Liver (tissue), 3 donors: ENCODE measurements at regions not wholly inside any gene's neighbourhood (a gene's known extent, or its start where the extent isn't known, plus 50 kb on each side); places are given as distances from the start of the nearest gene placed in this dataset.

Source experiments
- GABPA ChIP-seq, 2 donors: IDR thresholded peaks in 1 of 2; conservative IDR thresholded peaks in 1 of 2; 2 replicates each; pipeline ENCODE4 v1.6.1; 2016; ENCODE audit warnings: antibody characterized with exemption in 2 of 2, mild to moderate bottlenecking in 1 of 2, moderate library complexity in 1 of 2
- JUND ChIP-seq, 2 donors: IDR thresholded peaks; 2 replicates each; pipeline ENCODE4 v1.6.1; 2016; ENCODE audit warnings: antibody characterized with exemption in 2 of 2
- MAX ChIP-seq: IDR thresholded peaks from 2 replicates; pipeline ENCODE4 v1.6.1; 2016; ENCODE audit warnings: antibody characterized with exemption
- YY1 ChIP-seq: IDR thresholded peaks from 2 replicates; pipeline ENCODE4 v1.6.1; 2016; ENCODE audit warnings: antibody characterized with exemption, mild to moderate bottlenecking
- TF ChIP-seq, protein P1 (sequence below): IDR thresholded peaks from 2 replicates; pipeline ENCODE4 v1.6.1; 2016; ENCODE audit warnings: antibody characterized with exemption, mild to moderate bottlenecking
- TF ChIP-seq, protein P2 (sequence below): fragments of 150-350 bp; IDR thresholded peaks from 2 replicates; pipeline ENCODE4 v1.5.1; 2017; ENCODE audit warnings: improper control_type of control experiment, low read depth, low read length; ENCODE audit not compliant: missing input control
- TF ChIP-seq, protein P3 (sequence below): IDR thresholded peaks from 2 replicates; pipeline ENCODE4 v1.6.1; 2016; ENCODE audit warnings: antibody characterized with exemption
- donor health status: healthy.
- donor health status: healthy.

DNA sequence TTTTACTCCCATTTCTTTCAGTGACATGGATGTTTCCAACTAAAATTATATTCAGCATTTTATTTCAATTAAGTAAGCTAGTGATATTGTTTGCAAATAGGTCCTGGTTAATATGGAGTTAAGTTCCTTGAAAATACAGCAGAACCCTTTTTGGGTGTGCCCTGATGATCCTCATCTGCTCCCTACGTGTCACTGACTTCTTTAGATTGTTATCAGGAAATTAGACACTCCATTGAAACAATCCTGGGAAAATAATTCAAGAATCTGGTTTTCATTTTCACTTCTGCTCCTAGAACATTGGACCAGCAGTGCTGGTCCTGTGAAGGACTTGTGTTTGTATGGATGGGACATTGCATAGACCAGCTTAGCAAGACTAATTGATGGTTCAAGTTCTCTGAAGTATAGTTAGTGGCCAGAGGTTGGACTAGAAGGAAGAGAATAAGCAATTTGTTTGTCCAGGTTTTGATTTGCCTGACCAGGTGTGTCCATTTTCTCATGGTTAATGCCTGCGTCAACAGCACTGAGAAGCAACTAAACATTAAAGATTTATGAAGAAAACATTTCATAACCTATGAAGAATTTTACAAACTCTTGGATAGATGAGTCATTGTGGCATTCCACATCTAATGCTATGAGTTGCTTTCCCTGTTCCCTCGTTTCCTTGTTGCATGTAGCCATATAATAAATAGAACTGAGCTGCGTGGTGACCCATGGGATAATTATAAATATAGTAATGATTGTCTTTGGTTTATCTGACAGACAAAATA is 95.8 kb downstream of the ZPLD1 start:
- TF ChIP-seq GABPA (IDR thresholded peaks at IDR 0.05 in 1 of 2, conservative IDR thresholded peaks at IDR 0.05 in 1 of 2): no peak
- TF ChIP-seq MAX: no peak
- TF ChIP-seq, protein P1, sequence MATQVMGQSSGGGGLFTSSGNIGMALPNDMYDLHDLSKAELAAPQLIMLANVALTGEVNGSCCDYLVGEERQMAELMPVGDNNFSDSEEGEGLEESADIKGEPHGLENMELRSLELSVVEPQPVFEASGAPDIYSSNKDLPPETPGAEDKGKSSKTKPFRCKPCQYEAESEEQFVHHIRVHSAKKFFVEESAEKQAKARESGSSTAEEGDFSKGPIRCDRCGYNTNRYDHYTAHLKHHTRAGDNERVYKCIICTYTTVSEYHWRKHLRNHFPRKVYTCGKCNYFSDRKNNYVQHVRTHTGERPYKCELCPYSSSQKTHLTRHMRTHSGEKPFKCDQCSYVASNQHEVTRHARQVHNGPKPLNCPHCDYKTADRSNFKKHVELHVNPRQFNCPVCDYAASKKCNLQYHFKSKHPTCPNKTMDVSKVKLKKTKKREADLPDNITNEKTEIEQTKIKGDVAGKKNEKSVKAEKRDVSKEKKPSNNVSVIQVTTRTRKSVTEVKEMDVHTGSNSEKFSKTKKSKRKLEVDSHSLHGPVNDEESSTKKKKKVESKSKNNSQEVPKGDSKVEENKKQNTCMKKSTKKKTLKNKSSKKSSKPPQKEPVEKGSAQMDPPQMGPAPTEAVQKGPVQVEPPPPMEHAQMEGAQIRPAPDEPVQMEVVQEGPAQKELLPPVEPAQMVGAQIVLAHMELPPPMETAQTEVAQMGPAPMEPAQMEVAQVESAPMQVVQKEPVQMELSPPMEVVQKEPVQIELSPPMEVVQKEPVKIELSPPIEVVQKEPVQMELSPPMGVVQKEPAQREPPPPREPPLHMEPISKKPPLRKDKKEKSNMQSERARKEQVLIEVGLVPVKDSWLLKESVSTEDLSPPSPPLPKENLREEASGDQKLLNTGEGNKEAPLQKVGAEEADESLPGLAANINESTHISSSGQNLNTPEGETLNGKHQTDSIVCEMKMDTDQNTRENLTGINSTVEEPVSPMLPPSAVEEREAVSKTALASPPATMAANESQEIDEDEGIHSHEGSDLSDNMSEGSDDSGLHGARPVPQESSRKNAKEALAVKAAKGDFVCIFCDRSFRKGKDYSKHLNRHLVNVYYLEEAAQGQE: no peak
- TF ChIP-seq, protein P2, sequence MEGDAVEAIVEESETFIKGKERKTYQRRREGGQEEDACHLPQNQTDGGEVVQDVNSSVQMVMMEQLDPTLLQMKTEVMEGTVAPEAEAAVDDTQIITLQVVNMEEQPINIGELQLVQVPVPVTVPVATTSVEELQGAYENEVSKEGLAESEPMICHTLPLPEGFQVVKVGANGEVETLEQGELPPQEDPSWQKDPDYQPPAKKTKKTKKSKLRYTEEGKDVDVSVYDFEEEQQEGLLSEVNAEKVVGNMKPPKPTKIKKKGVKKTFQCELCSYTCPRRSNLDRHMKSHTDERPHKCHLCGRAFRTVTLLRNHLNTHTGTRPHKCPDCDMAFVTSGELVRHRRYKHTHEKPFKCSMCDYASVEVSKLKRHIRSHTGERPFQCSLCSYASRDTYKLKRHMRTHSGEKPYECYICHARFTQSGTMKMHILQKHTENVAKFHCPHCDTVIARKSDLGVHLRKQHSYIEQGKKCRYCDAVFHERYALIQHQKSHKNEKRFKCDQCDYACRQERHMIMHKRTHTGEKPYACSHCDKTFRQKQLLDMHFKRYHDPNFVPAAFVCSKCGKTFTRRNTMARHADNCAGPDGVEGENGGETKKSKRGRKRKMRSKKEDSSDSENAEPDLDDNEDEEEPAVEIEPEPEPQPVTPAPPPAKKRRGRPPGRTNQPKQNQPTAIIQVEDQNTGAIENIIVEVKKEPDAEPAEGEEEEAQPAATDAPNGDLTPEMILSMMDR: no peak
- TF ChIP-seq JUND (IDR thresholded peaks at IDR 0.05): no peak
- TF ChIP-seq YY1: no peak
- TF ChIP-seq, protein P3, sequence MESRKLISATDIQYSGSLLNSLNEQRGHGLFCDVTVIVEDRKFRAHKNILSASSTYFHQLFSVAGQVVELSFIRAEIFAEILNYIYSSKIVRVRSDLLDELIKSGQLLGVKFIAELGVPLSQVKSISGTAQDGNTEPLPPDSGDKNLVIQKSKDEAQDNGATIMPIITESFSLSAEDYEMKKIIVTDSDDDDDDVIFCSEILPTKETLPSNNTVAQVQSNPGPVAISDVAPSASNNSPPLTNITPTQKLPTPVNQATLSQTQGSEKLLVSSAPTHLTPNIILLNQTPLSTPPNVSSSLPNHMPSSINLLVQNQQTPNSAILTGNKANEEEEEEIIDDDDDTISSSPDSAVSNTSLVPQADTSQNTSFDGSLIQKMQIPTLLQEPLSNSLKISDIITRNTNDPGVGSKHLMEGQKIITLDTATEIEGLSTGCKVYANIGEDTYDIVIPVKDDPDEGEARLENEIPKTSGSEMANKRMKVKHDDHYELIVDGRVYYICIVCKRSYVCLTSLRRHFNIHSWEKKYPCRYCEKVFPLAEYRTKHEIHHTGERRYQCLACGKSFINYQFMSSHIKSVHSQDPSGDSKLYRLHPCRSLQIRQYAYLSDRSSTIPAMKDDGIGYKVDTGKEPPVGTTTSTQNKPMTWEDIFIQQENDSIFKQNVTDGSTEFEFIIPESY: no peak
